ENCODE measurements at regions not wholly inside any gene's neighbourhood (a gene's known extent, or its start where the extent isn't known, plus 50 kb on each side); places are given as distances from the start of the nearest gene placed in this dataset.
"Not testable (repeated sequence)": the region's sequence is repeated elsewhere in the genome, so short reads cannot be mapped to it uniquely, and the experiment has no call there.

- no peak for DNase-seq (ENCODE audit: low read depth in 4 of 4, low spot score in 1 of 4)
These were observed 641.4 kb downstream of the PDCD6IP start for GRCh38 chr3:34439796-34440195.

- DNase-seq (ENCODE audit: low read depth in 4 of 4, low spot score in 1 of 4) = no peak
These were observed 645.7 kb downstream of the PDCD6IP start for GRCh38 chr3:34444137-34444536.

- DNase-seq (ENCODE audit: low read depth in 4 of 4, low spot score in 1 of 4) = no peak
These were observed 650.9 kb downstream of the PDCD6IP start for GRCh38 chr3:34449305-34449704.

GRCh38 chr3:34463414-34463813 is 665.0 kb downstream of the PDCD6IP start:
- DNase-seq (ENCODE audit: low read depth in 4 of 4, low spot score in 1 of 4) = no peak

- DNase-seq (ENCODE audit: low read depth in 4 of 4, low spot score in 1 of 4) = no peak
These were observed 666.2 kb downstream of the PDCD6IP start for GRCh38 chr3:34464646-34465045.

GRCh38 chr3:34475851-34476250 is 677.4 kb downstream of the PDCD6IP start:
- DNase-seq (ENCODE audit: low read depth in 4 of 4, low spot score in 1 of 4) = no peak

- no peak for DNase-seq (ENCODE audit: low read depth in 4 of 4, low spot score in 1 of 4)
These were observed 685.0 kb downstream of the PDCD6IP start for GRCh38 chr3:34483311-34483887.

- no peak for DNase-seq (ENCODE audit: low read depth in 4 of 4, low spot score in 1 of 4)
These were observed 705.9 kb downstream of the PDCD6IP start for GRCh38 chr3:34504366-34504765.

GRCh38 chr3:34504775-34505174 is 706.3 kb downstream of the PDCD6IP start:
- no peak for DNase-seq (ENCODE audit: low read depth in 4 of 4, low spot score in 1 of 4)

GRCh38 chr3:34508732-34509131 is 710.3 kb downstream of the PDCD6IP start:
- DNase-seq (ENCODE audit: low read depth in 4 of 4, low spot score in 1 of 4) = no peak

GRCh38 chr3:34511891-34512290 is 713.5 kb downstream of the PDCD6IP start:
- no peak for DNase-seq (ENCODE audit: low read depth in 4 of 4, low spot score in 1 of 4)

- not testable (repeated sequence) for DNase-seq (ENCODE audit: low read depth in 4 of 4, low spot score in 1 of 4)
These were observed 720.6 kb downstream of the PDCD6IP start for GRCh38 chr3:34519008-34519407.

GRCh38 chr3:34531156-34531555 is 732.7 kb downstream of the PDCD6IP start:
- no peak for DNase-seq (ENCODE audit: low read depth in 4 of 4, low spot score in 1 of 4)

- no peak for DNase-seq (ENCODE audit: low read depth in 4 of 4, low spot score in 1 of 4)
These were observed 735.0 kb downstream of the PDCD6IP start for GRCh38 chr3:34533451-34533850.

- DNase-seq (ENCODE audit: low read depth in 4 of 4, low spot score in 1 of 4) = no peak
These were observed 735.6 kb downstream of the PDCD6IP start for GRCh38 chr3:34534013-34534412.

- no peak for DNase-seq (ENCODE audit: low read depth in 4 of 4, low spot score in 1 of 4)
These were observed 745.7 kb downstream of the PDCD6IP start for GRCh38 chr3:34544136-34544535.

GRCh38 chr3:34547297-34547920 is 749.0 kb downstream of the PDCD6IP start:
- no peak for DNase-seq (ENCODE audit: low read depth in 4 of 4, low spot score in 1 of 4)

GRCh38 chr3:34567266-34567665 is 768.8 kb downstream of the PDCD6IP start:
- no peak for DNase-seq (ENCODE audit: low read depth in 4 of 4, low spot score in 1 of 4)

- DNase-seq (ENCODE audit: low read depth in 4 of 4, low spot score in 1 of 4) = no peak
These were observed 770.3 kb downstream of the PDCD6IP start for GRCh38 chr3:34568766-34569165.

- no peak for DNase-seq (ENCODE audit: low read depth in 4 of 4, low spot score in 1 of 4)
These were observed 771.0 kb downstream of the PDCD6IP start for GRCh38 chr3:34569437-34569836.

GRCh38 chr3:34570916-34571705 is 772.7 kb downstream of the PDCD6IP start:
- no peak for DNase-seq (ENCODE audit: low read depth in 4 of 4, low spot score in 1 of 4)

GRCh38 chr3:34571714-34572113 is 773.3 kb downstream of the PDCD6IP start:
- DNase-seq (ENCODE audit: low read depth in 4 of 4, low spot score in 1 of 4) = no peak
